ENCODE measurements at regions not wholly inside any gene's neighbourhood (a gene's known extent, or its start where the extent isn't known, plus 50 kb on each side); places are given as distances from the start of the nearest gene placed in this dataset.

DNA sequence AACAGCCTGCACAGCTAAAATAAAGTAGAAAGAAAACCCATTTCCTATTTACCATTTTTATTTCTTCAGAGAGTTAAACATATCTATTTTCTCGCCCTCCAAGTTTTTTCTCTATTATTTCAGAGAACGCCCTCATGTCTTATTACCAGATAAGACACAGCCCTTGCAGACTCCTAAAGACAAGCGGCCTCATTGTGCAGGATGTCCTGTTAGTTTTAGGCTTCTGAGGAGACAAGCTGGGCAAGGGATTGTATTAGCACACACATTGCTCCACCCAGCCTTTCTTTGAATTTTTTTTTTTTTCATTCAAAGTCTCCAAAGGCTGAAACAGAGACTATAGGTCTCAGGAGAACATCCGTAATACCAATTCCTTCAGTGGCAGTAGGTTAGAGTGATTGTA, 101.8 kb upstream of the UBL3 start:
- TF ChIP-seq, protein P1, sequence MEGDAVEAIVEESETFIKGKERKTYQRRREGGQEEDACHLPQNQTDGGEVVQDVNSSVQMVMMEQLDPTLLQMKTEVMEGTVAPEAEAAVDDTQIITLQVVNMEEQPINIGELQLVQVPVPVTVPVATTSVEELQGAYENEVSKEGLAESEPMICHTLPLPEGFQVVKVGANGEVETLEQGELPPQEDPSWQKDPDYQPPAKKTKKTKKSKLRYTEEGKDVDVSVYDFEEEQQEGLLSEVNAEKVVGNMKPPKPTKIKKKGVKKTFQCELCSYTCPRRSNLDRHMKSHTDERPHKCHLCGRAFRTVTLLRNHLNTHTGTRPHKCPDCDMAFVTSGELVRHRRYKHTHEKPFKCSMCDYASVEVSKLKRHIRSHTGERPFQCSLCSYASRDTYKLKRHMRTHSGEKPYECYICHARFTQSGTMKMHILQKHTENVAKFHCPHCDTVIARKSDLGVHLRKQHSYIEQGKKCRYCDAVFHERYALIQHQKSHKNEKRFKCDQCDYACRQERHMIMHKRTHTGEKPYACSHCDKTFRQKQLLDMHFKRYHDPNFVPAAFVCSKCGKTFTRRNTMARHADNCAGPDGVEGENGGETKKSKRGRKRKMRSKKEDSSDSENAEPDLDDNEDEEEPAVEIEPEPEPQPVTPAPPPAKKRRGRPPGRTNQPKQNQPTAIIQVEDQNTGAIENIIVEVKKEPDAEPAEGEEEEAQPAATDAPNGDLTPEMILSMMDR (IDR thresholded peaks at IDR 0.05; ENCODE audit: extremely low read depth, insufficient read depth, missing control alignments): no peak
- DNase-seq (ENCODE audit: low spot score): no peak
- in situ Hi-C loops (cut with MboI; ENCODE audit: low pct_unique_long_range_greater_than_20kb, low sequenced_read_pairs, unreplicated experiment): no loop called here

DNA sequence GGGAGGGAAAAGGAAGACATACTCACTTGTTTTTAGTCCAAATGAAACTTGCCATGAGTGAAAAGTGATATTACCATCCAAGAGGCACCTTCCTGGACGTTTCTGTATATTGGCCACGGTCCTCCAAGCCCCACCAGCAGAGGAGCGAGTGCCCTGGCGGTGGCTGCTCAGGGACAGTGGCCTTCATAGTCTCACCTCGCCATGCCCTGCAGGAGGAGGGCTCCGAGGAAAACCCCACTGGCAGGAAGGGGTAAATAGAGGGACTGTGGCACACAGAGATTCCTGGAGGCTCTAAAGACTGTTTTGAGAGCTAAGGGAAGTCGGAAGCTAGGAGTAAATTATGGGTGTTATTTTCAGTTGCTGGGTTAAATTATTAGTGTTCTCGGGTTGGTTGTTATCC, 98.4 kb upstream of the UBL3 start:
- TF ChIP-seq, protein P1 (IDR thresholded peaks at IDR 0.05; ENCODE audit: extremely low read depth, insufficient read depth, missing control alignments): no peak
- no peak for DNase-seq (ENCODE audit: low spot score)
- in situ Hi-C loops (cut with MboI; ENCODE audit: low pct_unique_long_range_greater_than_20kb, low sequenced_read_pairs, unreplicated experiment): no loop called here

DNA sequence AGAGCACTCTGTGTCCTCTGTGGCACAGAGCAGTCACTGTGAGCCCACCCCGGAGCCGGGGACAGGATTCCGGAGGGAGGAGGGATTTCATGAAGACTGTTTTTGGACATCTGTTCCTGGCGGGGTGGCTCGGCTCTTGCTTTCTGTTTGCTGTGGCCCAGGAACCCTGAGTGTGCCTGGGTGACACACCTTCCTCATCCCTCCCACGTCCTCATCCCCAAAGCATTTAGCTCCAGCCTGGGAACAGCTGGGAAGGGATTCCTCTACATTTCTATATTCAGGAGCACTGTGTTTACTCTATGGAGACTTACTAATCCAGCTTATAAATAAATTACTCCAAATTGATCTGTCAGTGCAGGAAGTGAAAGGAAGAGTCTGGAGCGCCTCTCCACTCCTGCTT, 97.8 kb upstream of the UBL3 start:
- TF ChIP-seq, protein P1 (IDR thresholded peaks at IDR 0.05; ENCODE audit: extremely low read depth, insufficient read depth, missing control alignments): no peak
- DNase-seq (ENCODE audit: low spot score): no peak
- in situ Hi-C loops (cut with MboI; ENCODE audit: low pct_unique_long_range_greater_than_20kb, low sequenced_read_pairs, unreplicated experiment): no loop called here

DNA sequence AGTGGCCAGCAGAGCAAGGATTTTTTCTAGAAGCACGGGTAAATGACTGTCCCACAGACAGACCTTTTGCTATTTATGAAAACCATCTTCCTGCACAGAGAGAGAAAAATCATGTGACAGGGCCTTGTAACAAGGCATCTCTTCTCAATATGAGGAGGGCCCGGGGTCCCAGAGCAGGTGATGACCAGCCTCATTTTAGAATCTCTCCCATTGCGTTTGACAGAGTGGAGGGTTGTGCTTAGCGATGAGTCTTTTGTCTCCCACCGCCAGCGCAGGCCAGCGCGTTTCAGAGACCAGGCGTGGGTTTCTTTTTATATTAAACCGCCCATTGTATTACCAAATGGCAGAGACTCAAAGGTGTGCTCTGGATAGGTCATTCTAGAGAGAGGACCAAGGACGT, 97.4 kb upstream of the UBL3 start:
- DNase-seq (ENCODE audit: low spot score): no peak
- TF ChIP-seq, protein P1 (IDR thresholded peaks at IDR 0.05; ENCODE audit: extremely low read depth, insufficient read depth, missing control alignments): no peak
- in situ Hi-C loops (cut with MboI; ENCODE audit: low pct_unique_long_range_greater_than_20kb, low sequenced_read_pairs, unreplicated experiment): no loop called here

DNA sequence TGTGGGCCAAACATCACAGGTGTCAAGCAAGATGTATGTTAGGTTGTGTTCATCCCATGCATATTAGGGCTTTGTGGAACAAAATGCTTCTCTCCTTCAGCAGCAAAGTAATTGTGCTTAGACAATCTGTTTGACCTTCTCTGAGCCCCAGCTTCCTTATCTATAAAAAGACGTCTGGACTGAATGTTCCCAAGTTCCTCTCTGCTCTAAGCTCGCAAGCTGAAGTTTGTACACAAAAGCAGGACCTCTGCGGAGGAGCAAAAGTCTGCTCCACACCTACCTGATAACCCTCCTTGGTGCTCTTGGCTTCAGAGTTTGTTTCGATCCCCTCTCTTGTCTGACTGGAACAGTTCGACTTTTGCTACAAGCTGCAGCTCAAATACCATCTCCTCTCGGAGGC, 95.7 kb upstream of the UBL3 start:
- no peak for DNase-seq (ENCODE audit: low spot score)
- TF ChIP-seq, protein P1 (IDR thresholded peaks at IDR 0.05; ENCODE audit: extremely low read depth, insufficient read depth, missing control alignments): no peak
- in situ Hi-C loops (cut with MboI; ENCODE audit: low pct_unique_long_range_greater_than_20kb, low sequenced_read_pairs, unreplicated experiment): no loop called here

DNA sequence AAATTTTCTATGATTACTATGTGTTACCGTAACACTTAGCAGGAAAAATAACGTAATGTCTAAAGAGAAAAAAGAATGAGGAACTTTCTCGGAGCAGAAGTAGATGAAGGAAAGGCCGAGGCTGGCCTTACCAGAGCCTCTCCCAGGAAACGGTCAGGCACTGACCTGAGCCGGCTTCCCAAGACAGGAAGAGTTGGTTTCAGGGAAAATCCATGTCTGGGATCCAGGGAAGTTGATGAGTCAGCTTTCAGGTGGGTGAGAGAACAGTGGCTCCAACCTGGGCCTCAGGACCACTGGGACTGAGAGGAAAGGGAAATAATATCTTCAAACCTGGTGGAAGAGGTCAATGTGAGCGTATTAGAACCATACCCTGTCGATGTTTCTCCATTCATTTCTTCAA, 93.3 kb upstream of the UBL3 start:
- DNase-seq (ENCODE audit: low spot score): no peak
- TF ChIP-seq, protein P1 (IDR thresholded peaks at IDR 0.05; ENCODE audit: extremely low read depth, insufficient read depth, missing control alignments): no peak
- in situ Hi-C loops (cut with MboI; ENCODE audit: low pct_unique_long_range_greater_than_20kb, low sequenced_read_pairs, unreplicated experiment): no loop called here

DNA sequence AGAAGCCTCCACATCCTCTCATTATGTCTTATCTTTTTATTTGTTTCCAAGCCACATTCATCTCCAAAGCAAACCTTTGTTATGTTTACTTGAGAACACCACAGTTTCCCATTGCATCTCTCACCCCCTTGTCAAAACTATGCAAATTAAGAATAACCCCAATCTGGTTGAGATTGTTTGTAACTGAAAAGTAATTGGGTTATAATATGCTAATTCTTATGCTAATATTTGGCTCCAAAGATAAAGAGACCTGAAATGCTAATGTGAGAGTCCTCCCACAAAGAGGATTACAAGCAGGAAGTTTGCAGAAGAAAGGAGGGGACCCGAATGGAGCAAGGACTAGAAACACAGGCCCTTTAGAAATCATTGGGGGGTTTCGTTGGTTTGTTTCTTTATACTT, 92.9 kb upstream of the UBL3 start:
- in situ Hi-C loops (cut with MboI; ENCODE audit: low pct_unique_long_range_greater_than_20kb, low sequenced_read_pairs, unreplicated experiment): no loop called here
- TF ChIP-seq, protein P1 (IDR thresholded peaks at IDR 0.05; ENCODE audit: extremely low read depth, insufficient read depth, missing control alignments): no peak
- no peak for DNase-seq (ENCODE audit: low spot score)

Measured in GM13977 (cell line).